Dedifferentiated amniotic fluid mesenchymal stem cell (primary cell): ENCODE measurements at regions not wholly inside any gene's neighbourhood (a gene's known extent, or its start where the extent isn't known, plus 50 kb on each side); places are given as distances from the start of the nearest gene placed in this dataset.
A peak's percentile ranks its signal among the peaks of the same experiment; 100 is the strongest.

Experiments
- DNase-seq: peaks from one replicate; pipeline ENCODE4 v3.0.0-alpha.2; 2016; ENCODE audit errors: extremely low spot score

DNA sequence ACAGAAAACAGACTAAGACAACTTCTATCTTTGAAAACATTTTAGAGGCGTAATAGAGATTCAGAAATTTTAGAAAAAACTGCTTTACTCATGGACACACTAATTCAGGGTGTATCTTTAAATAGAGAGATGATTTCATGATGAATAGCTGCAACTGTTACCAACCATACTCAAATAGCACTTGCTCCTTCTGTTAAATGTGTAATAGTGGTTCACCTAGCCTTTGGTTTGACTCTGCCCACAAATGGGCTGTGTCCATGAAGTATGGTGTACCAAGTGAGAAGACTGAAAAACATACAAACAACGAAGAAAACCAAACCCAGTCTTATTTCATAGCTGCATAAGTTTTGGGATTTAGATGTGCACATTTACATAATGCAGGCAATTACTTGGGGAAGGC is 610.6 kb downstream of the PLCL1 start:
- no peak for DNase-seq

DNA sequence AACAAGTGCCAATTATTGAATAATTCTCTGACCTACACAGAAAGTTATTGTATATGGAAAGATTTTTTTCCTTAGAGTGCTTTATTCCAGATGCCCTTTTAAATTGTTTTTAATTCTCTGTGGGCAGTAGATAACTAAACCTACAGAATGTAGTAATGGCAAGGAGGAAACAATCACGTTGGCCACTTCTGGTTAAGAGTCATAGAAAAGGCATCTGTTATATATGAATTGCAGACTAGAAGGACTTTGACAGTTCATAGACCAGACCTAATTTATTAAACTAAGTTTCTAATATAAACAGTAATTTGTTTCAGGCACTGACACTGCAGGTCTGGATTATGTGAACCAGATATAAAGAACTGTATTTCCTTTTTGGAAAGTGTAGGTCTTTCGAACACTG is 607.5 kb downstream of the PLCL1 start:
- DNase-seq = no peak

DNA sequence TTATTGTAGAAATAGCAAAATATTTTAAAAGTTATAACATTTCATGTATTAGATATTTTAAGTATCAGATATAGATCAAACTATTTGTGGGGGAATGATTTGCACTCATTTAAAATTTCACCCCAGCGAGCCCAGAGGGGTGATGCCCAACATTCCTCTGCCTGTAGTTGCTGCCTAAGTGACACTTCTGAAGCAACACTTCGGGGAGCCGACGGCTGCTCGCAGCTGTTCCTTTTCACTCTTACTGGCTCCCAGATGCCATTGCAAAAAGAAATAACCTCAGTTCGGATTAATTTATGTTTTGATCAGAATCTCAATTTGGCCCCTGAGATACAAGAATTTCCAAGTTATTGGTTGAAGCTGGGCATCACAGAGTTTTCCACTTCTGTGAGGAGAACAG is 603.8 kb downstream of the PLCL1 start:
- no peak for DNase-seq

DNA sequence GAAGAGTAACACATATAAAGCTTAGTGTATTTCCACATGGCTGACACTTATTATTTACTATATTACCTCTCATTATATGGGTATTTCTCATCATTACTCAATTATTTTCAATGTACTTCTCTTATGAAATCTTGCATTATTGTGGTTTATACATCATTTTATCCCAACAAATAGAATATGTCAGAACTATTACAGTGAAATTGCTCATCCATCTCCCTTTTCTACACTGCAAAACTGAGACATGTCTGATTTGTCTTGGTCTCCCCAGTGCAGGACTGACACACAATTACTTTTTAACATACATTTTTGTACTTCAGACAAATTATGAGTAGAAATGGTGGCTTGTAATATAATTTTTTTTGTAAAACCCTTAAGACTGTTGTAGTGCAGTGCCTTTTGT is 600.9 kb downstream of the PLCL1 start:
- DNase-seq = no peak

- DNase-seq = no peak
Observed at GRCh38 chr2:198401644-198402043, 597.3 kb downstream of the PLCL1 start.

DNA sequence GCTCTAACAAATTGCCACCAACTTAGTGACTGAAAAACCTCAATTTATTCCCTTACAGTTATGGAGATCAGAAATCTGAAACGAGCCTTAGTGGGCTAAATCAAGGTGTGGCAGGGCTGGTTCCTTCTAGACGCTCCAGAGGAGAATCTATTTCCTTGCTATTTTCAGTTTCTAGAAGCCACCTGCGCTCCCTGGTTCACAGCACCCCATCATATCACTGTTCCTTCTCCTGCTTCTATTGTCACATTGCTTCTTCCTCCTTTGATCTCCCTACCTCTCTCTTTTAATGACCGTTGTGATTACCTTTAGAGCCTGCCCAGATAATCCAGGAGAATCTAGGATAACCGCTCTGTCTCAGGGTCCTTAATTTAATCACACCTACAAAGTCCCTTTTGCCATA is 596.6 kb downstream of the PLCL1 start:
- DNase-seq = no peak

GRCh38 chr2:198394208-198394607 is 589.8 kb downstream of the PLCL1 start:
- no peak for DNase-seq

- no peak for DNase-seq
Observed at GRCh38 chr2:198390670-198391069, 586.3 kb downstream of the PLCL1 start.

GRCh38 chr2:198387677-198388076 is 583.3 kb downstream of the PLCL1 start:
- no peak for DNase-seq

DNA sequence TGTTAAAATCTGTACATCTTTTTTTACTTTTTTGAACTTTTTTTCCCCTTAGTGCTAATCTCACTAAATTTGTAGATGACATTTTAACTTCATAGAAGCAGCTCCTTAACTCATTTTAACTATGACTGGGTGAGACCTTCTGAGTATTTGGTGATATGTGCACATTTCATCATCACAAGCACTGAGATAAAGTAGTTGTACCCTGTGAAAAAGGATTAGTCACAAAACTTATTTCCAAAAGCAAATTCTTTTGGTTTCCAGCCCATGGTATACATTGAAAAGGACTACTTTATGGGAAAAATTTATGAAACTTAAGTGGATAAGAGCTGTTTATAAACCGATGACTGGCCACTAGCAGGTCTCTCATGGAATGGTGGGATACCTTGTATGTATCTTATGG is 581.5 kb downstream of the PLCL1 start:
- DNase-seq = no peak

- DNase-seq = no peak
Observed at GRCh38 chr2:198385326-198385725, 580.9 kb downstream of the PLCL1 start.

DNA sequence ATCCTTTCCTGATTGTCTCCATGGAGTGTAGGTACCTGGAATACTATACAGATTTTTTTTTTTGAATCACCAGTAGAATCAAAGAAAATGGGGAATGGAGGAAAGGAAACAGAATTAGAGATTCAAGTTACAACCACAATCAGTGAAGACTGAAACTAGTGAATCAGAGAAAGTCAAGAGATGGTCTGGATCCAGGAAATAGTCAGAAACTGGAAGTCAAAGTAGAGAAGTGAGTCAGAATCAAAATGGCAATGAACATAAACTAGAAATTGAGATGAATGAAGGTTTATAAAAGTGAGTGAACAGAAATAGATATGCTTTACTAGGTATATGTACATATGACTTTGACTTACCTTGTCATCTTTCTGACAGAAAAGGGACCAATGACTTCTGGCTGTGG is 579.0 kb downstream of the PLCL1 start:
- no peak for DNase-seq

GRCh38 chr2:198382811-198383210 is 578.4 kb downstream of the PLCL1 start:
- DNase-seq = no peak

DNA sequence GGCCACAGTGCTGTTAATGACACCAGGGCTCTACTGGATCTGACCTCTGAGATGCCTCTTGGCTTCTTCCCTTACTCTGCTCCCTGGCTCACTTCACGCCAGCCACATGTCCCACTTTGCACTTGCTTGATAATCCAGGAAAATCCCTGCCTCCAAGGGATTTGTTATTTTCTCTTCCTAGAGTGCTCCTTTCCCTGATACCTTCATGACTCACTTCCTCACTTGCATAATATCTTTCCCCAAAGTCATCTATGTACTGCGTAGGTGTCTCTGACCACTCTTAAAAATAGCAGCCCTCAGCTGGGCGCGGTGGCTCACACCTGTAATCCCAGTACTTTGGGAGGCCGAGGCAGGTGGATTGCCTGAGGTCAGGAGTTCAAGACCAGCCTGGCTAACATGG is 572.3 kb downstream of the PLCL1 start:
- no peak for DNase-seq

GRCh38 chr2:198375083-198375410 is 570.7 kb downstream of the PLCL1 start:
- DNase-seq = no peak

- DNase-seq = peak; percentile 79
Observed at GRCh38 chr2:198374375-198375082, 570.1 kb downstream of the PLCL1 start.

DNA sequence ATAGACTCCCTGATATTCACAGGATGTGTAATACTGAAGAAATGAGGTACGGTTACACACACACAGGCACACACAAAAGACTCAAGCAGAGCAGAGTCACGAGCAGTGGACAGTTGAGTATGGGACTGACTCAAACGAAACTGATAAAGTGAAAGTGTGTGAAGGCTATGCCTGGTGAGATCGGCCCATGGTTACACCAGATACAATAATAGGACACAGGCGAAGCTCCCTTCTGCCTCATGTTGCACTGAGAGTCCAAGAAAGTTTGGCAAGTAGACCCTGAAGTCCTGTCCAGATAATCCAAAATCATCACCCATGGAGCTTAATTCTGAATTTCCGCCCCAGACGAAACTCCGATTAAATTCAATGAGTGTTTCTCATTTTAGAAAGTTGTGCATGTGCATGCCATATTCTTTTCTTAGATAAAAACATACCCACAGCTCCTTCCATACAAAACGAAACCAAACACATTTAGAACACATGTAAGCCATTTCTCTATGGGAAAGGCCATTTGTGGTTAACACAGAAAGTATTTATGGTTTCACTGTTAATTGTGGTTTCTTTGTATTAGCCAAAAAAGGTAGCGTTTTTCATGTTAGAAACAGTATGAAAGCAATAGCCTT is 567.6 kb downstream of the PLCL1 start:
- peak; percentile 57 for DNase-seq

DNA sequence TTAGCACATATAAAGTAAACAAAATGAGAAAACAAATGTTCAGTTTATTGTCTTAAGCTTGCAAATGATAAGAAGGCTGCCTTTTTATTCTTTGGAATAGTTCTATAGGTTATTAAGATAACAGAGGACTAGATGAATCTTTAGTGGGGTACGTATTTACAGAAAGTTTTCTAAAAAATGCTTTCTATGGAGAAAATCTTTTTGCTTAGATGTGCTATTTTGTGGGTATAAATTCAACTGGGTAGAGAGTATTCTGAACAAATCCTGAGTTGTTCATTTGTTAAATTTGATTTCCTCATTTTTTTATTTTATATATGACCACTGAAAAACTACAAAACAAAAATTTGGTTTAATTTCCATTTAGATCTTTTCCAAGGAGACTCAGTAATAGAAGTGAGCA is 566.9 kb downstream of the PLCL1 start:
- DNase-seq = no peak

DNA sequence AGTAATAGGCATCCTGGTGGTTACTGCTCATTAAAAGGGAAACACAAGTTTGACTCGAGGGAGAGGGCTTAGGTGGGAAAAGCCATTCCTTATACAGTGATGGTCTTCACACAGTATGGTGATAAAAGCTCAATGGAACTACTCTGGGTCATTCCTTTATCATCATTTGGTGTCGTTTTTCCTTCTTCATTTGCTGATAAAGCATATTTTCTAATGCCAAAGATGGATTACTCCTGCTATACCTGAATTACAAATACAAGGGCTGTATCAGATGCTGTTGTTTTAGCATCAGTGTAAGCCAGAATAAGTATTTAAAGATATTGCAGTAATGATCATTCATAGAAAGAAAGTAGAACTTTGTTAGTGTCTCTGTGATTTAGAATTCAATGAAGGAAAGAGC is 563.7 kb downstream of the PLCL1 start:
- DNase-seq = no peak

DNA sequence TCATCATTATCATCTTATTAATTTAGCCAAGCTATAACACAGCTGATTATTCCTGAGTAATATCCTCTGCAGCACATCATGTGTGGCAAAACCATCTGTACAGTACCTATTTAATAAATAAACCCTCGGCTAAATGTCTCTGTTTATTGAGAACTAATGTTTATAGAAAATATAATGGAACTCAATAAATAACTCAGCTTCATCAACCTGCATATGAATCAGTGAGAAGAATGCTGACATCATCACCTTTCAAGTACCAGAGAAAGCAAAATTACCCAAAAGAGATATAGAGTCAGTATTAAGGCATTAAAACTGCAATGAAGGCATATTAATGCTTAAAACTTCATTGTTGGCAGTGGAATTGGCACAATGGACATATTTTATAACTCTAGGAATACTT is 558.3 kb downstream of the PLCL1 start:
- DNase-seq = no peak

GRCh38 chr2:198359308-198359707 is 554.9 kb downstream of the PLCL1 start:
- no peak for DNase-seq

GRCh38 chr2:198356157-198356556 is 551.8 kb downstream of the PLCL1 start:
- DNase-seq = no peak

GRCh38 chr2:198351647-198352046 is 547.3 kb downstream of the PLCL1 start:
- no peak for DNase-seq

GRCh38 chr2:198347946-198348345 is 543.6 kb downstream of the PLCL1 start:
- no peak for DNase-seq
